PC-3 (cell line): ENCODE measurements at regions not wholly inside any gene's neighbourhood (a gene's known extent, or its start where the extent isn't known, plus 50 kb on each side); places are given as distances from the start of the nearest gene placed in this dataset.

Experiments
- EZH2 ChIP-seq: fragments of 300-600 bp; sonication (generic); IDR thresholded peaks from one replicate; pipeline ENCODE4 v1.6.1; 2017; ENCODE audit warnings: antibody characterized with exemption, mild to moderate bottlenecking, low read length; ENCODE audit not compliant: unreplicated experiment
- EZH2phosphoT487 ChIP-seq: fragments of 300-600 bp; sonication (generic); IDR thresholded peaks from 2 replicates; pipeline ENCODE4 v1.6.1; 2018; ENCODE audit warnings: mild to moderate bottlenecking, antibody characterized with exemption, low read length, borderline replicate concordance
- TF ChIP-seq, protein P1 (sequence below): fragments of 300-600 bp; sonication (generic); conservative IDR thresholded peaks from 2 replicates; pipeline ENCODE4 v1.5.1; 2017; ENCODE audit warnings: antibody characterized with exemption, low read depth, mild to moderate bottlenecking, low read length

DNA sequence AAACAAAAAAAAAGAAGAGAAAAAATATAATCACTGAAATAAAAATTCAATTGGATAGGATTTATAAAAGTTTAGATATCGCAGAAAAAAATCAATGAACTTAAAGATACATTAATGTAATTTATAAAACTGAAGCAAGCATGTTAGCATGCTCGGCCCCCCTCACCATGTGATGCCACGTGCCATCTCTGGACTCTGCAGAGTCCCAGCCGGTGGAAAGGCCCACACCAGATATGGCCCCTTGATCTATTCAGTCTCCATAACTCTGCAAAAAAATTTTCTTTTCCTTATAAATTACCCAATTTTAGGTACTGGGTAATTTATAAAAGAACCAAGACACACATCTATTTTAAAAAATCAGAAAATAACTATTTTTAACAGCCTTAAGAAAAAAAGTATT lies 476.0 kb upstream of the ANO3 start:
- TF ChIP-seq, protein P1, sequence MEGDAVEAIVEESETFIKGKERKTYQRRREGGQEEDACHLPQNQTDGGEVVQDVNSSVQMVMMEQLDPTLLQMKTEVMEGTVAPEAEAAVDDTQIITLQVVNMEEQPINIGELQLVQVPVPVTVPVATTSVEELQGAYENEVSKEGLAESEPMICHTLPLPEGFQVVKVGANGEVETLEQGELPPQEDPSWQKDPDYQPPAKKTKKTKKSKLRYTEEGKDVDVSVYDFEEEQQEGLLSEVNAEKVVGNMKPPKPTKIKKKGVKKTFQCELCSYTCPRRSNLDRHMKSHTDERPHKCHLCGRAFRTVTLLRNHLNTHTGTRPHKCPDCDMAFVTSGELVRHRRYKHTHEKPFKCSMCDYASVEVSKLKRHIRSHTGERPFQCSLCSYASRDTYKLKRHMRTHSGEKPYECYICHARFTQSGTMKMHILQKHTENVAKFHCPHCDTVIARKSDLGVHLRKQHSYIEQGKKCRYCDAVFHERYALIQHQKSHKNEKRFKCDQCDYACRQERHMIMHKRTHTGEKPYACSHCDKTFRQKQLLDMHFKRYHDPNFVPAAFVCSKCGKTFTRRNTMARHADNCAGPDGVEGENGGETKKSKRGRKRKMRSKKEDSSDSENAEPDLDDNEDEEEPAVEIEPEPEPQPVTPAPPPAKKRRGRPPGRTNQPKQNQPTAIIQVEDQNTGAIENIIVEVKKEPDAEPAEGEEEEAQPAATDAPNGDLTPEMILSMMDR = no peak
- no peak for TF ChIP-seq EZH2
- TF ChIP-seq EZH2phosphoT487 = no peak
